ENCODE measurements at regions not wholly inside any gene's neighbourhood (a gene's known extent, or its start where the extent isn't known, plus 50 kb on each side); places are given as distances from the start of the nearest gene placed in this dataset.

DNA sequence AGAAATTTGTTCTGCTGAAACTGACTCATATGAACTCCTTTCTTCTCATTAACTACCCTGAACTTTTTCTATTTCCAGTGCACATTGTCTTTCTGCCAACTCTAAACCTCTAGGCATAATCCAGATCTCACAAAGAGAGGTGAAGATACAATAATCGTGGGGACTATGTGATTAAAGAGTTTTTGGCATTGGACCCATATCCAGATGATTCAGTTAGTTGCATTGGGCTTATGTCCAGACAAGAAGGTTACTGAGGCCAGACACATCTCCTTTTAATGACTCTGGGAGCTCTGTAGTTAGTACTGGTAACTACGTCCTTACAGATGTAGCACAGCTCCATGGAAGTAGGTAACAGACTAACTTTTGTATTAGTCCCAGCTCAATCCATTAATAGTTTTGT lies 273.0 kb downstream of the CASP12 start:
- TF ChIP-seq, protein P1, sequence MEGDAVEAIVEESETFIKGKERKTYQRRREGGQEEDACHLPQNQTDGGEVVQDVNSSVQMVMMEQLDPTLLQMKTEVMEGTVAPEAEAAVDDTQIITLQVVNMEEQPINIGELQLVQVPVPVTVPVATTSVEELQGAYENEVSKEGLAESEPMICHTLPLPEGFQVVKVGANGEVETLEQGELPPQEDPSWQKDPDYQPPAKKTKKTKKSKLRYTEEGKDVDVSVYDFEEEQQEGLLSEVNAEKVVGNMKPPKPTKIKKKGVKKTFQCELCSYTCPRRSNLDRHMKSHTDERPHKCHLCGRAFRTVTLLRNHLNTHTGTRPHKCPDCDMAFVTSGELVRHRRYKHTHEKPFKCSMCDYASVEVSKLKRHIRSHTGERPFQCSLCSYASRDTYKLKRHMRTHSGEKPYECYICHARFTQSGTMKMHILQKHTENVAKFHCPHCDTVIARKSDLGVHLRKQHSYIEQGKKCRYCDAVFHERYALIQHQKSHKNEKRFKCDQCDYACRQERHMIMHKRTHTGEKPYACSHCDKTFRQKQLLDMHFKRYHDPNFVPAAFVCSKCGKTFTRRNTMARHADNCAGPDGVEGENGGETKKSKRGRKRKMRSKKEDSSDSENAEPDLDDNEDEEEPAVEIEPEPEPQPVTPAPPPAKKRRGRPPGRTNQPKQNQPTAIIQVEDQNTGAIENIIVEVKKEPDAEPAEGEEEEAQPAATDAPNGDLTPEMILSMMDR (IDR thresholded peaks at IDR 0.05; ENCODE audit: insufficient read depth, low read length, poor library complexity, severe bottlenecking) = no peak
- no peak for TF ChIP-seq EZH2phosphoT487 (conservative IDR thresholded peaks at IDR 0.05; ENCODE audit: low read length)

Measured in SU-DHL-6 (cell line).